ENCODE measurements at regions not wholly inside any gene's neighbourhood (a gene's known extent, or its start where the extent isn't known, plus 50 kb on each side); places are given as distances from the start of the nearest gene placed in this dataset.

GRCh38 chr2:144131042-144131441 lies 388.9 kb downstream of the ZEB2 start:
- CTCF ChIA-PET: interaction anchor here (0.6 kb wide), 2 partner anchors 14 to 475 kb away, joined by 4 to 7 read pairs; no protein-coding TSS in a partner anchor
- no peak overlapping the region for H3K4me3 ChIP-seq (ENCODE audit: low read depth, low read length)
- no peaks in the 10 kb centered on the region for H3K9me3 ChIP-seq (ENCODE audit: control insufficient read depth, insufficient read depth, low read depth, low read length)
- H3K27ac ChIP-seq (ENCODE audit: extremely low read depth, low read depth, low read length): no peak overlapping the region
- TF ChIP-seq ZNF398 (tag by site-specific recombination; IDR thresholded peaks at IDR 0.05) (no peak), ZNF48 (tag by site-specific recombination; IDR thresholded peaks at IDR 0.05) (no peak), GLIS2 (tag by site-specific recombination; IDR thresholded peaks at IDR 0.05) (no peak), ZNF701 (tag by site-specific recombination; IDR thresholded peaks at IDR 0.05) (no peak), ZNF148 (tag by site-specific recombination; IDR thresholded peaks at IDR 0.05; ENCODE audit: borderline replicate concordance) (no peak), ZNF707 (tag by site-specific recombination; IDR thresholded peaks at IDR 0.05) (no peak), ZBTB8A (tag by site-specific recombination; IDR thresholded peaks at IDR 0.05) (no peak), EGR2 (tag by site-specific recombination; IDR thresholded peaks at IDR 0.05; ENCODE audit: low read depth) (no peak), ZNF548 (tag by site-specific recombination; IDR thresholded peaks at IDR 0.05) (no peak), WT1 (tag by site-specific recombination; IDR thresholded peaks at IDR 0.05) (no peak), GLI4 (tag by site-specific recombination; IDR thresholded peaks at IDR 0.05) (no peak), TSHZ1 (tag by site-specific recombination; IDR thresholded peaks at IDR 0.05; ENCODE audit: borderline replicate concordance) (no peak), ZNF133 (tag by site-specific recombination; IDR thresholded peaks at IDR 0.05) (no peak), ZNF747 (tag by site-specific recombination; IDR thresholded peaks at IDR 0.05) (no peak), PBX3 (CRISPR knock-in tag; IDR thresholded peaks at IDR 0.05) (no peak), ZNF596 (tag by site-specific recombination; IDR thresholded peaks at IDR 0.05) (no peak)
- POLR2A ChIA-PET: no interaction called here
- H3K36me3 ChIP-seq (ENCODE audit: control insufficient read depth in 2 of 2, insufficient read depth in 1 of 2, low read length in 2 of 2): no peaks in the 10 kb centered on the region
- no peaks in the 10 kb centered on the region for H3K4me1 ChIP-seq (ENCODE audit: control insufficient read depth, insufficient read depth, low read length)

GRCh38 chr2:144130551-144130950 lies 389.4 kb downstream of the ZEB2 start:
- POLR2A ChIA-PET: no interaction called here
- H3K4me3 ChIP-seq (ENCODE audit: low read depth, low read length): no peak overlapping the region

More at GRCh38 chr2:144130551-144130950, 389.4 kb downstream of the ZEB2 start:
- TF ChIP-seq INSM2 (tag by site-specific recombination; IDR thresholded peaks at IDR 0.05): no peak
- no peak for TF ChIP-seq GLI2 (tag by site-specific recombination; IDR thresholded peaks at IDR 0.05; ENCODE audit: borderline replicate concordance, low read depth)
- no peak for TF ChIP-seq ZNF280D (tag by site-specific recombination; IDR thresholded peaks at IDR 0.05)
- no peak for TF ChIP-seq ZNF324 (tag by site-specific recombination; IDR thresholded peaks at IDR 0.05)
- no peak for TF ChIP-seq ZNF664 (tag by site-specific recombination; IDR thresholded peaks at IDR 0.05)
- TF ChIP-seq ZNF623 (tag by site-specific recombination; IDR thresholded peaks at IDR 0.05): no peak
- no peak for TF ChIP-seq ZNF701 (tag by site-specific recombination; IDR thresholded peaks at IDR 0.05)
- TF ChIP-seq ZBTB8A (tag by site-specific recombination; IDR thresholded peaks at IDR 0.05): no peak
- Histone ChIP-seq H3K36me3 (ENCODE audit: control insufficient read depth in 2 of 2, insufficient read depth in 1 of 2, low read length in 2 of 2) (no peaks in the 10 kb centered on the region), H3K27ac (ENCODE audit: extremely low read depth, low read depth, low read length) (no peak overlapping the region), H3K9me3 (ENCODE audit: control insufficient read depth, insufficient read depth, low read depth, low read length) (no peaks in the 10 kb centered on the region), H3K4me1 (ENCODE audit: control insufficient read depth, insufficient read depth, low read length) (no peaks in the 10 kb centered on the region)
- CTCF ChIA-PET: no interaction called here
